Keratinocyte (primary cell): ENCODE measurements at regions not wholly inside any gene's neighbourhood (a gene's known extent, or its start where the extent isn't known, plus 50 kb on each side); places are given as distances from the start of the nearest gene placed in this dataset.

ENCODE experiments used
- DNase-seq: peaks from one replicate; pipeline ENCODE4 v3.0.0-alpha.2; 2011; ENCODE audit warnings: low read depth, missing footprints, low spot score
- FAIRE-seq: peaks from 2 replicates; lab custom pipeline; 2011; peaks lifted over from hg19 to GRCh38; lab: Jason Lieb, UNC
- H2AFZ ChIP-seq: 2 replicates; pipeline ENCODE4 v1.6.0; 2012; ENCODE audit warnings: low read length, control low read depth, inconsistent platforms; ENCODE audit not compliant: control insufficient read depth
- H3K27ac ChIP-seq: 2 replicates; pipeline ENCODE4 v1.5.1; 2011; ENCODE audit warnings: low read length; ENCODE audit not compliant: control insufficient read depth, insufficient read depth
- H3K27me3 ChIP-seq: 3 replicates; pipeline ENCODE4 v1.6.0; 2011; ENCODE audit warnings: low read length; ENCODE audit not compliant: control insufficient read depth, insufficient read depth; ENCODE audit errors: extremely low read depth
- H3K36me3 ChIP-seq, 2 experiments: 2 replicates in 1 of 2; 3 replicates in 1 of 2; pipeline ENCODE4 v1.5.1; 2011; ENCODE audit warnings: low read length in 2 of 2, mild to moderate bottlenecking in 1 of 2; ENCODE audit not compliant: control insufficient read depth in 2 of 2, insufficient read depth in 2 of 2; ENCODE audit errors: extremely low read depth in 1 of 2
- H3K4me1 ChIP-seq: 3 replicates; pipeline ENCODE4 v1.5.1; 2011; ENCODE audit warnings: low read length; ENCODE audit not compliant: control insufficient read depth, insufficient read depth; ENCODE audit errors: extremely low read depth
- H3K4me2 ChIP-seq: 3 replicates; pipeline ENCODE4 v1.6.0; 2011; ENCODE audit warnings: low read depth, low read length; ENCODE audit not compliant: control insufficient read depth, insufficient read depth; ENCODE audit errors: extremely low read depth
- H3K4me3 ChIP-seq, 3 experiments: fragments of 200-600 bp in 1 of 3; sonication (generic) in 1 of 3; 2 replicates in 2 of 3; 3 replicates in 1 of 3; pipeline ENCODE4 v1.5.1; 2011 to 2016; ENCODE audit warnings: low read length in 3 of 3, mild to moderate bottlenecking in 3 of 3, control low read depth in 2 of 3, inconsistent platforms in 1 of 3, low read depth in 1 of 3, mixed read lengths in 1 of 3, mixed run types in 1 of 3, moderate library complexity in 1 of 3; ENCODE audit not compliant: control insufficient read depth in 2 of 3, insufficient read depth in 2 of 3; ENCODE audit errors: extremely low read depth in 1 of 3
- H3K79me2 ChIP-seq: 2 replicates; pipeline ENCODE4 v1.6.0; 2012; ENCODE audit warnings: low read length; ENCODE audit not compliant: control insufficient read depth, insufficient read depth
- H3K9ac ChIP-seq: 3 replicates; pipeline ENCODE4 v1.6.0; 2011; ENCODE audit warnings: low read length; ENCODE audit not compliant: control insufficient read depth, insufficient read depth; ENCODE audit errors: extremely low read depth
- H3K9me1 ChIP-seq: 3 replicates; pipeline ENCODE4 v1.6.0; 2011; ENCODE audit warnings: low read length; ENCODE audit not compliant: control insufficient read depth, insufficient read depth; ENCODE audit errors: extremely low read depth
- H3K9me3 ChIP-seq: 2 replicates; pipeline ENCODE4 v1.5.1; 2012; ENCODE audit warnings: low read depth, low read length; ENCODE audit not compliant: control insufficient read depth
- H4K20me1 ChIP-seq: 3 replicates; pipeline ENCODE4 v1.6.0; 2011; ENCODE audit warnings: low read length; ENCODE audit not compliant: control insufficient read depth, insufficient read depth; ENCODE audit errors: extremely low read depth
- CTCF ChIP-seq, 3 experiments: IDR thresholded peaks in 1 of 3; conservative IDR thresholded peaks in 1 of 3; optimal IDR thresholded peaks in 1 of 3; 2 replicates in 2 of 3; 3 replicates in 1 of 3; pipeline versions ENCODE3 to v1.5.1; 2011; ENCODE audit warnings: low read length in 3 of 3, mild to moderate bottlenecking in 3 of 3, moderate library complexity in 2 of 3, control low read depth in 1 of 3, inconsistent platforms in 1 of 3; ENCODE audit not compliant: insufficient read depth in 2 of 3; ENCODE audit errors: extremely low read depth in 1 of 3
- EZH2 ChIP-seq: IDR thresholded peaks from one replicate; pipeline ENCODE4 v1.6.1; 2012; ENCODE audit warnings: inconsistent platforms, mild to moderate bottlenecking, low read length, moderate library complexity
- dilution Hi-C: fragments of 300-500 bp; cut with MboI; formaldehyde crosslinking; loops from one replicate; pipeline ENCODE4 v1.7.0; 2020; ENCODE audit warnings: low sequenced_read_pairs; ENCODE audit not compliant: extremely low pct_ligation_motif_present

- FAIRE-seq: peak; percentile 56
- TF ChIP-seq CTCF (optimal IDR thresholded peaks at IDR 0.05 in 1 of 3, IDR thresholded peaks at IDR 0.05 in 1 of 3, conservative IDR thresholded peaks at IDR 0.05 in 1 of 3; ENCODE audit: extremely low read depth in 1 of 3, insufficient read depth in 2 of 3, low read length in 3 of 3): no peak
- no peak for TF ChIP-seq EZH2
- H3K4me3 ChIP-seq: no peak overlapping the region
Measured at GRCh38 chr3:14047027-14047426, 77.6 kb downstream of the CHCHD4 start.

GRCh38 chr3:14042680-14043079 lies 82.0 kb downstream of the CHCHD4 start:
- DNase-seq: no peak
- peaks cover 17% of the 10 kb centered on the region for H3K4me1 ChIP-seq

More at GRCh38 chr3:14047027-14047426, 77.6 kb downstream of the CHCHD4 start:
- DNase-seq: no peak
- no peak overlapping the region for H3K27ac ChIP-seq
- H3K9ac ChIP-seq: no peak overlapping the region
- no peak overlapping the region for H3K4me2 ChIP-seq
- H3K9me1 ChIP-seq: no peaks in the 10 kb centered on the region
- dilution Hi-C loops: no loop called here
- no peak overlapping the region for H2AFZ ChIP-seq
- H3K36me3 ChIP-seq: no peaks in the 10 kb centered on the region
- H3K9me3 ChIP-seq: no peaks in the 10 kb centered on the region
- H3K4me1 ChIP-seq: peaks cover 25% of the 10 kb centered on the region
- H4K20me1 ChIP-seq: no peaks in the 10 kb centered on the region
- no peaks in the 10 kb centered on the region for H3K79me2 ChIP-seq
- H3K27me3 ChIP-seq: no peaks in the 10 kb centered on the region

More at GRCh38 chr3:14042680-14043079, 82.0 kb downstream of the CHCHD4 start:
- Histone ChIP-seq H2AFZ (no peak overlapping the region), H3K4me3 (no peak overlapping the region), H3K9ac (no peak overlapping the region), H3K79me2 (no peaks in the 10 kb centered on the region), H3K4me2 (no peak overlapping the region), H3K27ac (no peak overlapping the region), H3K9me1 (no peaks in the 10 kb centered on the region), H3K27me3 (no peaks in the 10 kb centered on the region), H4K20me1 (no peaks in the 10 kb centered on the region), H3K9me3 (no peaks in the 10 kb centered on the region), H3K36me3 (no peaks in the 10 kb centered on the region)
- no peak for FAIRE-seq
- TF ChIP-seq CTCF (optimal IDR thresholded peaks at IDR 0.05 in 1 of 3, IDR thresholded peaks at IDR 0.05 in 1 of 3, conservative IDR thresholded peaks at IDR 0.05 in 1 of 3; ENCODE audit: extremely low read depth in 1 of 3, insufficient read depth in 2 of 3, low read length in 3 of 3) (no peak), EZH2 (no peak)
- dilution Hi-C loops: no loop called here
